AG04450 (cell line): ENCODE measurements at regions not wholly inside any gene's neighbourhood (a gene's known extent, or its start where the extent isn't known, plus 50 kb on each side); places are given as distances from the start of the nearest gene placed in this dataset.
A peak's percentile ranks its signal among the peaks of the same experiment; 100 is the strongest.

Experiments
- CTCF ChIA-PET: fragments of 300-600, 350-600 bp; formaldehyde crosslinking; extraction: SDS; loops from one replicate; lab custom pipeline; 2022; ENCODE audit warnings: antibody characterized with exemption, inconsistent platforms; lab: Charles Lee
- POLR2A ChIA-PET: fragments of 350-600 bp; formaldehyde crosslinking; extraction: SDS; loops from one replicate; lab custom pipeline; 2021; ENCODE audit warnings: antibody characterized with exemption, inconsistent platforms; lab: Yijun Ruan, JAX
- DNase-seq: peaks from one replicate; pipeline ENCODE4 v3.0.0-alpha.2; 2011; ENCODE audit warnings: low read depth, low spot score
- H3K27ac ChIP-seq: one replicate; pipeline ENCODE4 v1.5.1; 2012; ENCODE audit warnings: low read depth, low read length, control low read depth
- H3K27me3 ChIP-seq: one replicate; pipeline ENCODE4 v1.6.0; 2012; ENCODE audit warnings: low read length; ENCODE audit not compliant: control insufficient read depth, insufficient read depth
- H3K4me3 ChIP-seq: 2 replicates; pipeline ENCODE4 v1.5.1; 2011; ENCODE audit warnings: mild to moderate bottlenecking, low read depth, low read length, control low read depth
- H3K9me3 ChIP-seq: 2 replicates; pipeline ENCODE4 v1.5.1; 2012; ENCODE audit warnings: low read length; ENCODE audit not compliant: control insufficient read depth, insufficient read depth
- CTCF ChIP-seq: IDR thresholded peaks from 2 replicates; pipeline ENCODE4 v1.5.1; 2011; ENCODE audit warnings: low read depth, low read length, control low read depth, inconsistent platforms

GRCh38 chr20:11195169-11195568 lies 521.4 kb upstream of the JAG1 start:
- no peak for TF ChIP-seq CTCF
- ChIA-PET POLR2A (no interaction called here), CTCF (interaction anchor here (0.6 to 0.7 kb wide), 2 partner anchors 10 to 15 kb away, joined by 3 read pairs; no protein-coding TSS in a partner anchor)
- Histone ChIP-seq H3K4me3 (no peak overlapping the region), H3K27me3 (no peaks in the 10 kb centered on the region), H3K27ac (no peak overlapping the region), H3K9me3 (no peaks in the 10 kb centered on the region)
- DNase-seq: no peak

GRCh38 chr20:11195899-11196558 lies 522.2 kb upstream of the JAG1 start:
- CTCF ChIA-PET: interaction anchor here (0.6 kb wide), 1 partner anchor 9 kb away, joined by 3 read pairs; no protein-coding TSS in a partner anchor
- no peak for DNase-seq
- no peak for TF ChIP-seq CTCF
- H3K4me3 ChIP-seq: no peak overlapping the region
- H3K27me3 ChIP-seq: no peaks in the 10 kb centered on the region
- H3K9me3 ChIP-seq: no peaks in the 10 kb centered on the region
- H3K27ac ChIP-seq: no peak overlapping the region
- POLR2A ChIA-PET: no interaction called here

GRCh38 chr20:11197851-11198250 lies 524.1 kb upstream of the JAG1 start:
- ChIA-PET POLR2A (no interaction called here), CTCF (no interaction called here)
- Histone ChIP-seq H3K4me3 (no peak overlapping the region), H3K27ac (no peak overlapping the region), H3K27me3 (no peaks in the 10 kb centered on the region), H3K9me3 (no peaks in the 10 kb centered on the region)
- no peak for DNase-seq
- no peak for TF ChIP-seq CTCF

GRCh38 chr20:11200423-11200822 lies 526.6 kb upstream of the JAG1 start:
- Histone ChIP-seq H3K9me3 (no peaks in the 10 kb centered on the region), H3K27me3 (no peaks in the 10 kb centered on the region), H3K27ac (no peak overlapping the region), H3K4me3 (no peak overlapping the region)
- no peak for TF ChIP-seq CTCF
- no peak for DNase-seq
- POLR2A ChIA-PET: no interaction called here
- CTCF ChIA-PET: no interaction called here

GRCh38 chr20:11204926-11205768 lies 531.3 kb upstream of the JAG1 start:
- ChIA-PET POLR2A (no interaction called here), CTCF (interaction anchor here (0.6 to 2.5 kb wide), 19 partner anchors 9 to 767 kb away, joined by 3 to 16 read pairs (median 4); partner anchors contain the start of gene JAG1)
- no peak overlapping the region for H3K4me3 ChIP-seq
- no peaks in the 10 kb centered on the region for H3K9me3 ChIP-seq
- DNase-seq: no peak
- no peak overlapping the region for H3K27ac ChIP-seq
- no peaks in the 10 kb centered on the region for H3K27me3 ChIP-seq
- peak; percentile 83 for TF ChIP-seq CTCF
